Chondrocyte (in vitro differentiated cells): ENCODE measurements at regions not wholly inside any gene's neighbourhood (a gene's known extent, or its start where the extent isn't known, plus 50 kb on each side); places are given as distances from the start of the nearest gene placed in this dataset.
"Not testable (repeated sequence)": the region's sequence is repeated elsewhere in the genome, so short reads cannot be mapped to it uniquely, and the experiment has no call there.

ENCODE experiments used
- DNase-seq: peaks from one replicate; pipeline ENCODE4 v3.0.0; 2021; ENCODE audit warnings: mixed read lengths, low spot score
- H3K27ac Mint-ChIP-seq: one replicate; pipeline ENCODE4 v1.8.0; 2021; ENCODE audit warnings: mild to moderate bottlenecking, moderate library complexity, mixed read lengths; ENCODE audit not compliant: unreplicated experiment
- H3K27me3 Mint-ChIP-seq: 2 replicates; pipeline ENCODE4 v1.8.0; 2021; ENCODE audit warnings: low read depth, mixed read lengths
- H3K36me3 Mint-ChIP-seq: 2 replicates; pipeline ENCODE4 v1.8.0; 2021; ENCODE audit warnings: low read depth, mixed read lengths
- H3K4me1 Mint-ChIP-seq: 2 replicates; pipeline ENCODE4 v1.8.0; 2021; ENCODE audit warnings: low read depth, mild to moderate bottlenecking, mixed read lengths
- H3K4me3 Mint-ChIP-seq: one replicate; pipeline ENCODE4 v1.8.0; 2021; ENCODE audit warnings: mild to moderate bottlenecking, moderate library complexity, mixed read lengths; ENCODE audit not compliant: unreplicated experiment
- H3K9me3 Mint-ChIP-seq: 2 replicates; pipeline ENCODE4 v1.8.0; 2021; ENCODE audit warnings: low read depth, mixed read lengths
- TF ChIP-seq, protein P1 (sequence below): fragments of 200-600 bp; sonication (generic); IDR thresholded peaks from 2 replicates; pipeline ENCODE4 v1.5.0; 2021; ENCODE audit warnings: antibody characterized with exemption, mild to moderate bottlenecking, moderate library complexity

DNA sequence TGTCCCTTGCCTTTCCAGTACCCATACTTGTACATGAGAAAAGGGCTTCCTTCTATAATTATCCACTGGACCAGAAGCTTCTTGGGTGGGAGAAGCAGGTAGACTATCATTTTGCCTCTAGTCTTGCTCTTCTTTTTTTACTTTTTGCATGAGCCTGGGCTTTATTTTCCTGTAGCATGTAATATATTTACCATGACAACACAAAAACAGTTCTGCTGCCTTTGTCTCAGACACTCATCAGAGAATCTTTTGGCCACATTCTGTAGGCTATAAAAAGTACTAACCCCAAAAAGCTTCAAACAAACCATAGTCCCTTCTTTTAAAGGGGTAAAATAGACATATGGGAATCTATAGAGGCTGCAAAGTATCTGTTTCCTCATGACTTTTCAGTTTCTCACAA lies 339.2 kb upstream of the PIK3R1 start:
- peaks cover 33% of the 10 kb centered on the region for H3K4me1 Mint-ChIP-seq
- TF ChIP-seq, protein P1, sequence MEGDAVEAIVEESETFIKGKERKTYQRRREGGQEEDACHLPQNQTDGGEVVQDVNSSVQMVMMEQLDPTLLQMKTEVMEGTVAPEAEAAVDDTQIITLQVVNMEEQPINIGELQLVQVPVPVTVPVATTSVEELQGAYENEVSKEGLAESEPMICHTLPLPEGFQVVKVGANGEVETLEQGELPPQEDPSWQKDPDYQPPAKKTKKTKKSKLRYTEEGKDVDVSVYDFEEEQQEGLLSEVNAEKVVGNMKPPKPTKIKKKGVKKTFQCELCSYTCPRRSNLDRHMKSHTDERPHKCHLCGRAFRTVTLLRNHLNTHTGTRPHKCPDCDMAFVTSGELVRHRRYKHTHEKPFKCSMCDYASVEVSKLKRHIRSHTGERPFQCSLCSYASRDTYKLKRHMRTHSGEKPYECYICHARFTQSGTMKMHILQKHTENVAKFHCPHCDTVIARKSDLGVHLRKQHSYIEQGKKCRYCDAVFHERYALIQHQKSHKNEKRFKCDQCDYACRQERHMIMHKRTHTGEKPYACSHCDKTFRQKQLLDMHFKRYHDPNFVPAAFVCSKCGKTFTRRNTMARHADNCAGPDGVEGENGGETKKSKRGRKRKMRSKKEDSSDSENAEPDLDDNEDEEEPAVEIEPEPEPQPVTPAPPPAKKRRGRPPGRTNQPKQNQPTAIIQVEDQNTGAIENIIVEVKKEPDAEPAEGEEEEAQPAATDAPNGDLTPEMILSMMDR, result no peak
- no peaks in the 10 kb centered on the region for H3K36me3 Mint-ChIP-seq
- peaks cover 6% of the 10 kb centered on the region for H3K9me3 Mint-ChIP-seq
- H3K4me3 Mint-ChIP-seq, result no peak overlapping the region
- DNase-seq, result no peak
- no peak overlapping the region for H3K27ac Mint-ChIP-seq
- H3K27me3 Mint-ChIP-seq, result no peaks in the 10 kb centered on the region

DNA sequence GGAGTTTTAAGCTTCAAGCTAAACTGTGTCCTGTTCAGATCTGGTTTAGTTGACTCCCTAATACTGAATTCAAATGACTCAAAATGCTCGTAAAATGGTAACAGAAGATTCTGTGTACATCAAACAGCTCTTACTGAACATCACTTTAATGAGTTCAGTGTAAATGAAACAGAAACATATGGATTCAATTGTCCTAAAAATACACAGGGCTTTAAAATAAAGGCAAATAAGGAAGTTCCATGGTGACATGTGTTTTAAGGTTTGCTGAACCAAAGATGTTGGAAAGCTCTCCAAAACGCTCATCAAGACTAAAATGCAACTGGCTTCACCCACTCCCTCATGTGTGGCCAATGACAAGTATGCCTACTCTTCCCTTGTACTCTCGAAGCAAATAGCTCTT lies 340.0 kb upstream of the PIK3R1 start:
- Mint-ChIP-seq H3K27ac (no peak overlapping the region), H3K4me3 (no peak overlapping the region)

DNA sequence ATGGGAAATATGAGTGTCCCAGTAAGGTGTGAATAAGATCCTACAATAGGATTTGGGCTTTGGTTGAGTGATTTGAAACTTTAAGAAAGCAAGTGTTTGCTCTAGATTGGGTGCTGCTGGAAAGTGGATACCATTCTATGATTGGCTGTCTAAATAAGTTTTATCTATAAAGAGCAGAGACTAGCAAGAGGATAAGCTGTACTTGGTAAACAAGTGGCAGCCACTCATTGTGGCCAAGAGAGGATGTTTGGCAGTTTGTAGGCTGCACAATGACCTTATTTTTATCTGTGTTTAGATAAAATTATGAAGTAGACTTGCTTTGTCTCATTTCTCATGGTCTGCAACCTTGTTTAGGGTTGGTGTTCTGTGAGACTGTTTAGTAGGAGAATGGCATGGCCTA lies 341.6 kb upstream of the PIK3R1 start:
- Mint-ChIP-seq H3K27ac (no peak overlapping the region), H3K4me3 (no peak overlapping the region), H3K36me3 (no peaks in the 10 kb centered on the region), H3K4me1 (peaks cover 10% of the 10 kb centered on the region), H3K9me3 (peaks cover 6% of the 10 kb centered on the region), H3K27me3 (no peaks in the 10 kb centered on the region)
- TF ChIP-seq, protein P1, result no peak
- DNase-seq, result no peak

More for the DNA sequence above, 340.0 kb upstream of the PIK3R1 start:
- Mint-ChIP-seq H3K36me3 (no peaks in the 10 kb centered on the region), H3K27me3 (no peaks in the 10 kb centered on the region), H3K4me1 (peaks cover 25% of the 10 kb centered on the region), H3K9me3 (peaks cover 6% of the 10 kb centered on the region)
- TF ChIP-seq, protein P1, result no peak
- no peak for DNase-seq

DNA sequence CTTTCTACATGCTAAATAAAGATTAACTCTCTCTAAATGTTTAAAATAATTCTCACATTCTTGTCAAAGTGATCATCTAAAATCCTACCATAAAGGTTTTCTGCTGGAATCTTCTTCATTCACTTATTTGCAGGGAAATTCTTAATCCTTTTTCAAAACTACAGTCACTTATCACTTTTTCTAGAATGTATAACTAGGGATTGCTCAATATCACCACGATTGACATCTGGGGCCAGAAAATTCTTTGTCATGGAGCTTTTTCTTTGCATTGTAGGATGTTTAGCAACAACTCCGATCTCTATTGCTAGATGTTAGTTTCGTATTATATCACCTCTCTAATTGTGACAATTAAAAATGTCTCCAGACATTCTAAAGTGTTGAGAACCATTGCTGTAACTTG lies 344.9 kb upstream of the PIK3R1 start:
- no peak overlapping the region for H3K4me3 Mint-ChIP-seq
- H3K27me3 Mint-ChIP-seq, result no peaks in the 10 kb centered on the region
- TF ChIP-seq, protein P1, result no peak
- DNase-seq, result no peak
- no peaks in the 10 kb centered on the region for H3K4me1 Mint-ChIP-seq
- no peaks in the 10 kb centered on the region for H3K36me3 Mint-ChIP-seq
- H3K27ac Mint-ChIP-seq, result no peak overlapping the region
- no peaks in the 10 kb centered on the region for H3K9me3 Mint-ChIP-seq

DNA sequence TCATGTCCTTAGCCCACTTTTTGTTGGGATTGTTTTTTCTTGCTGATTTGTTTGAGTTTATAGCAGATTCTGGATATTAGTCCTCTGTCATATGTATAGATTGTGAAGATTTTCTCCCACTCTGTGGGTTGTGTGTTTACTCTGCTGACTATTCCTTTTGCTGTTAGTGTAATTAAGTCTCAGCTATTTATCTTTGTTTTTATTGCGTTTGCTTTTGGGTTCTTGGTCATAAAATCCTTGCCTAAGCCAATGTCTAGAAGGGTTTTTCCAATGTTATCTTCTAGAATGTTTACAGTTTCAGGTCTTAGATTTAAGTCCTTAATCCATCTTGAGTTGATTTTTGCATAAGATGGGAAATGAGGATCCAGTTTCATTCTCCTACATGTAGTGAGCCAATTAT lies 351.2 kb upstream of the PIK3R1 start:
- H3K27me3 Mint-ChIP-seq, DNase-seq, H3K36me3 Mint-ChIP-seq, H3K4me3 Mint-ChIP-seq, H3K27ac Mint-ChIP-seq, H3K4me1 Mint-ChIP-seq: not testable (repeated sequence)
- H3K9me3 Mint-ChIP-seq, result peaks cover 12% of the 10 kb centered on the region

DNA sequence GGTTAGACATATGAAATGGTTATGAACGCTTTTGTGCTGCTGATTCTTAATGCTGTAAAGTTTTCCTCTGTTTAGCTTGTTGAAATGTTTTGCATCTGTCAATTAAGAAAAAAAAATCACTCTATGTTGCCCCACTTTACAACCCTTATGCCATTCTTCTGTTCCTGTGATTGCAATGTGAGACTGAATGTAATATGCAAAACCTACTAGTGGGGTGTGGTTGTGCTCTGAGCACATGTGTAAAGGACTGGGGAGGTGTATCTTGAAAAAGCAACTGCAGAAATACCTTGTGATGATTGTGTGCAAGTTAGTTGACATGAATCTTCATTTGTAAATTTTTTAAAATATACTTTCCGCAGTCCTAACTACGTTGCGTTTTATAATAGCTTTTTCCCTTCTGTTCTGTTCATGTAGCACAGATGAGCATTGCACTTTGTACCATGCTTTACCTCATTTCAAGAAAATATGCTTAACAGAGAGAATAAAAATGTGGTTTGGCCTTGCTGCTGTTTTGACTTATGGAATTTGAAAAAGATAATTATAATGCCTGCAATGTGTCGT lies 357.0 kb upstream of the PIK3R1 start:
- H3K4me3 Mint-ChIP-seq, result no peak overlapping the region
- H3K27ac Mint-ChIP-seq, result no peak overlapping the region
- no peak for DNase-seq
- peaks cover 10% of the 10 kb centered on the region for H3K4me1 Mint-ChIP-seq
- no peaks in the 10 kb centered on the region for H3K27me3 Mint-ChIP-seq
- H3K36me3 Mint-ChIP-seq, result no peaks in the 10 kb centered on the region
- H3K9me3 Mint-ChIP-seq, result peaks cover 8% of the 10 kb centered on the region
- TF ChIP-seq, protein P1, result no peak
